ENCODE measurements at regions not wholly inside any gene's neighbourhood (a gene's known extent, or its start where the extent isn't known, plus 50 kb on each side); places are given as distances from the start of the nearest gene placed in this dataset.

DNA sequence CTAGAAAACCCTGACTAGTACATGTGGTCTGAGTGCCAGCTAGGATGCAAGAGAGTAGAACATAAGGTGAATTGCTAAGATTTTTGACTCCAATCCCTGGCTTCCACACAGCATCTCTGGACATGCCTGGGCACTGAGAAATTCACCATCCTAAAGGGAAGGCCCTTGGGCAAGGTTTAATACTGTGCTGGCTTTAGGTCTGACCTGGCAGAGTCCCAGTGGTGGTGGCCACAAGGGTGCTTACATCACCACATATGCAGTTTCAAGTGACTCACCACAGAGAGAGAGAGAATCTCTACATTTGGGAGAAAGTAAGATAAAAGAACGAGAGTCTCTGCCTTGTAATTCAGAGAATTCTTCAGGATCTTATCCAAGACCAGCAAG, 661.6 kb upstream of the C9orf72 start:
- no peak for TF ChIP-seq POLR2A (IDR thresholded peaks at IDR 0.05; ENCODE audit: control extremely low read depth in 1 of 2, low read depth in 2 of 2, low read length in 2 of 2)
- TF ChIP-seq, protein P1, sequence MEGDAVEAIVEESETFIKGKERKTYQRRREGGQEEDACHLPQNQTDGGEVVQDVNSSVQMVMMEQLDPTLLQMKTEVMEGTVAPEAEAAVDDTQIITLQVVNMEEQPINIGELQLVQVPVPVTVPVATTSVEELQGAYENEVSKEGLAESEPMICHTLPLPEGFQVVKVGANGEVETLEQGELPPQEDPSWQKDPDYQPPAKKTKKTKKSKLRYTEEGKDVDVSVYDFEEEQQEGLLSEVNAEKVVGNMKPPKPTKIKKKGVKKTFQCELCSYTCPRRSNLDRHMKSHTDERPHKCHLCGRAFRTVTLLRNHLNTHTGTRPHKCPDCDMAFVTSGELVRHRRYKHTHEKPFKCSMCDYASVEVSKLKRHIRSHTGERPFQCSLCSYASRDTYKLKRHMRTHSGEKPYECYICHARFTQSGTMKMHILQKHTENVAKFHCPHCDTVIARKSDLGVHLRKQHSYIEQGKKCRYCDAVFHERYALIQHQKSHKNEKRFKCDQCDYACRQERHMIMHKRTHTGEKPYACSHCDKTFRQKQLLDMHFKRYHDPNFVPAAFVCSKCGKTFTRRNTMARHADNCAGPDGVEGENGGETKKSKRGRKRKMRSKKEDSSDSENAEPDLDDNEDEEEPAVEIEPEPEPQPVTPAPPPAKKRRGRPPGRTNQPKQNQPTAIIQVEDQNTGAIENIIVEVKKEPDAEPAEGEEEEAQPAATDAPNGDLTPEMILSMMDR (IDR thresholded peaks at IDR 0.05; ENCODE audit: control extremely low read depth in 1 of 3, insufficient read depth in 1 of 3, low read depth in 1 of 3, low read length in 3 of 3) = no peak
- no peak for TF ChIP-seq PHF8 (conservative IDR thresholded peaks at IDR 0.05; ENCODE audit: low read depth, low read length)
- no peak for TF ChIP-seq SIX5 (IDR thresholded peaks at IDR 0.05; ENCODE audit: low read depth, low read length)
- no peak for TF ChIP-seq POLR2AphosphoS5 (IDR thresholded peaks at IDR 0.05; ENCODE audit: low read depth, low read length)
- no peak for TF ChIP-seq EZH2 (IDR thresholded peaks at IDR 0.05; ENCODE audit: low read depth, low read length, severe bottlenecking)
- no peak for TF ChIP-seq SP2 (IDR thresholded peaks at IDR 0.05; ENCODE audit: low read length)
